Mesendoderm (in vitro differentiated cells): ENCODE measurements at regions not wholly inside any gene's neighbourhood (a gene's known extent, or its start where the extent isn't known, plus 50 kb on each side); places are given as distances from the start of the nearest gene placed in this dataset.

Experiments used
- DNase-seq: peaks from one replicate; pipeline ENCODE4 v3.0.0; 2013
- H2AK5ac ChIP-seq: 2 replicates; pipeline ENCODE4 v1.6.1; 2013; ENCODE audit warnings: low read length, inconsistent platforms
- H2BK120ac ChIP-seq: 2 replicates; pipeline ENCODE4 v1.6.1; 2013; ENCODE audit warnings: low read depth, mild to moderate bottlenecking, low read length, moderate library complexity, mixed read lengths
- H2BK15ac ChIP-seq: replicated peaks from 2 replicates; pipeline ENCODE4 v1.6.1; 2013; ENCODE audit warnings: low read depth, mild to moderate bottlenecking, moderate library complexity
- H2BK5ac ChIP-seq: 2 replicates; pipeline ENCODE4 v1.6.1; 2013; ENCODE audit warnings: low read length, inconsistent platforms
- H3K18ac ChIP-seq: 2 replicates; pipeline ENCODE4 v1.6.1; 2013; ENCODE audit warnings: mild to moderate bottlenecking, low read length, mixed read lengths
- H3K23ac ChIP-seq: one replicate; pipeline ENCODE4 v1.6.1; 2013; ENCODE audit warnings: low read length
- H3K27ac ChIP-seq: 2 replicates; pipeline ENCODE4 v1.5.1; 2013; ENCODE audit warnings: low read depth, mild to moderate bottlenecking, inconsistent platforms, low read length, moderate library complexity
- H3K27me3 ChIP-seq: 2 replicates; pipeline ENCODE4 v1.6.1; 2013; ENCODE audit warnings: low read length, control low read depth, mild to moderate bottlenecking, inconsistent platforms; ENCODE audit not compliant: insufficient read depth, poor library complexity
- H3K36me3 ChIP-seq: 2 replicates; pipeline ENCODE4 v1.6.1; 2013; ENCODE audit warnings: low read length, inconsistent platforms; ENCODE audit not compliant: control insufficient read depth, insufficient read depth
- H3K4ac ChIP-seq: one replicate; pipeline ENCODE4 v1.6.1; 2013; ENCODE audit warnings: low read depth, mild to moderate bottlenecking, low read length, moderate library complexity
- H3K4me1 ChIP-seq: 2 replicates; pipeline ENCODE4 v1.6.1; 2013; ENCODE audit warnings: low read depth, low read length, inconsistent platforms; ENCODE audit not compliant: control insufficient read depth
- H3K4me2 ChIP-seq: 2 replicates; pipeline ENCODE4 v1.6.1; 2013; ENCODE audit warnings: low read length
- H3K4me3 ChIP-seq: 2 replicates; pipeline ENCODE4 v1.5.1; 2013; ENCODE audit warnings: mild to moderate bottlenecking, low read length
- H3K56ac ChIP-seq: one replicate; pipeline ENCODE4 v1.6.1; 2013; ENCODE audit warnings: low read length
- H3K79me1 ChIP-seq: 2 replicates; pipeline ENCODE4 v1.6.1; 2013; ENCODE audit warnings: low read length, inconsistent platforms
- H3K79me2 ChIP-seq: 2 replicates; pipeline ENCODE4 v1.6.1; 2013; ENCODE audit warnings: mild to moderate bottlenecking, low read length; ENCODE audit not compliant: control insufficient read depth, insufficient read depth
- H3K9ac ChIP-seq: 2 replicates; pipeline ENCODE4 v1.6.1; 2013; ENCODE audit warnings: low read length, inconsistent platforms
- H4K5ac ChIP-seq: one replicate; pipeline ENCODE4 v1.6.1; 2013; ENCODE audit warnings: low read length
- H4K8ac ChIP-seq: one replicate; pipeline ENCODE4 v1.6.1; 2013; ENCODE audit warnings: low read depth, mild to moderate bottlenecking, control low read depth, low read length, moderate library complexity
- WGBS: extraction: QIAGEN DNeasy Blood & Tissue Kit; methylation state at CpG from one replicate; pipeline ENCODE4 v1.1.7; 2013; ENCODE audit warnings: low lambda C conversion rate, missing lambda C conversion rate; ENCODE audit not compliant: insufficient coverage; ENCODE audit errors: extremely low coverage; 5-methylcytosine and 5-hydroxymethylcytosine counted together

- Histone ChIP-seq H2AK5ac (no peak overlapping the region), H4K8ac (no peak overlapping the region), H3K9ac (no peak overlapping the region), H2BK15ac (no peak overlapping the region), H3K4me3 (no peak overlapping the region), H3K79me2 (no peaks in the 10 kb centered on the region), H2BK120ac (no peak overlapping the region), H2BK5ac (no peak overlapping the region), H3K4me2 (no peak overlapping the region), H3K18ac (no peak overlapping the region), H3K27me3 (no peaks in the 10 kb centered on the region), H3K36me3 (no peaks in the 10 kb centered on the region), H3K4me1 (no peaks in the 10 kb centered on the region), H4K5ac (no peak overlapping the region), H3K27ac (no peak overlapping the region), H3K56ac (no peak overlapping the region), H3K79me1 (no peaks in the 10 kb centered on the region), H3K23ac (no peak overlapping the region), H3K4ac (no peak overlapping the region)
- no peak for DNase-seq
- no CpG with 5 or more reads among the region's 2 CpGs for WGBS
These were observed 239.6 kb downstream of the GBA3 start for GRCh38 chr4:22932326-22932725.

DNA sequence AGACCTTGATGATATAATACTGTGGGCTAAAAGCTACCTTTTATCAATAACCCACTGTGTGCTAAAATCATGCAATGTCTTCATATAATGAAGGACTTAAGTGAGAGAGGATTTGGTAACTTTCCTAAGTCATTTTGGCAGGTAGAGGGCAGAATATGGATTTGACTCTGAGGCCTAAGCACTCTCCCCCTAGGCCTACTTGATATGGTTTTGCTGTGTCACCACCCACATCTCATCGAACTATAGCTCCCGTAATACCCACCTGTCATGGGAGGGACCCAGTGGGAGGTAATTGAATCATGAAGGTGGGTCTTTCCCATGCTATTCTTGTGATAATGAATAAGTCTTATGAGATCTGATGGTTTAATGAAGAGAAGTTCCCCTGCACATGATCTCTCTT lies 229.7 kb downstream of the GBA3 start:
- H3K4me2 ChIP-seq, result no peak overlapping the region
- no peak overlapping the region for H3K56ac ChIP-seq
- WGBS, result no CpG with 5 or more reads among the region's 2 CpGs
- no peaks in the 10 kb centered on the region for H3K79me2 ChIP-seq
- H3K4me3 ChIP-seq, result no peak overlapping the region
- H3K27ac ChIP-seq, result no peak overlapping the region
- H3K4me1 ChIP-seq, result no peaks in the 10 kb centered on the region
- H2AK5ac ChIP-seq, result no peak overlapping the region
- no peak overlapping the region for H3K23ac ChIP-seq
- no peak overlapping the region for H2BK5ac ChIP-seq
- H3K36me3 ChIP-seq, result no peaks in the 10 kb centered on the region
- H3K4ac ChIP-seq, result no peak overlapping the region
- no peaks in the 10 kb centered on the region for H3K79me1 ChIP-seq
- no peak overlapping the region for H4K5ac ChIP-seq
- no peak overlapping the region for H3K18ac ChIP-seq
- no peak overlapping the region for H3K9ac ChIP-seq
- H3K27me3 ChIP-seq, result no peaks in the 10 kb centered on the region
- no peak overlapping the region for H2BK15ac ChIP-seq
- H4K8ac ChIP-seq, result no peak overlapping the region
- no peak for DNase-seq
- no peak overlapping the region for H2BK120ac ChIP-seq

DNA sequence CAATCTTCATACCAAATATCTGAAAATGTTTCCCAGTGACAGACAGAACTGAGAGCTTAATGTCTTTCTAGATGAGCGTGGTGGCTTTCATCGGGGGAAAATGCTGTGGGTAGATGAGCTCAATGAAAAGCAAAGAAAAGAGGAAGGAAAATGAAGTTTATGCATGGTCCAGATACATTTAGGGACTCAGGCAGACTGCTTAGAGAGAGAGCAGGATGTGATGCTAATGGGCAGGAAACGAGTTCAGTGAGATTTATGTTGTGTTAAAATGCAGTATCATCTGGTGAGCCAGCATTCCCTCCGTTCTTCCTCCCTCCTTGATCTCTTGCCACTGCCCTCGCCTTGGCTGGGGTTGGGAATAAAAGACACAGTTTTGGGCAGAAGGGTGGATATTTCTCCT lies 229.2 kb downstream of the GBA3 start:
- no peak overlapping the region for H2BK120ac ChIP-seq
- no peak overlapping the region for H4K8ac ChIP-seq
- H4K5ac ChIP-seq, result no peak overlapping the region
- no peak overlapping the region for H3K4me3 ChIP-seq
- no peaks in the 10 kb centered on the region for H3K79me1 ChIP-seq
- H3K23ac ChIP-seq, result no peak overlapping the region
- no peak overlapping the region for H2BK15ac ChIP-seq
- no peaks in the 10 kb centered on the region for H3K36me3 ChIP-seq
- H2AK5ac ChIP-seq, result no peak overlapping the region
- no peak overlapping the region for H2BK5ac ChIP-seq
- no CpG with 5 or more reads among the region's 5 CpGs for WGBS
- H3K56ac ChIP-seq, result no peak overlapping the region
- DNase-seq, result no peak
- H3K79me2 ChIP-seq, result no peaks in the 10 kb centered on the region
- H3K18ac ChIP-seq, result no peak overlapping the region
- H3K27me3 ChIP-seq, result no peaks in the 10 kb centered on the region
- no peak overlapping the region for H3K4me2 ChIP-seq
- H3K27ac ChIP-seq, result no peak overlapping the region
- no peaks in the 10 kb centered on the region for H3K4me1 ChIP-seq
- H3K4ac ChIP-seq, result no peak overlapping the region
- no peak overlapping the region for H3K9ac ChIP-seq

- Histone ChIP-seq H3K18ac (no peak overlapping the region), H3K9ac (no peak overlapping the region), H3K27me3 (no peaks in the 10 kb centered on the region), H3K4ac (no peak overlapping the region), H2AK5ac (no peak overlapping the region), H2BK120ac (no peak overlapping the region), H4K8ac (no peak overlapping the region), H3K27ac (no peak overlapping the region), H2BK5ac (no peak overlapping the region), H2BK15ac (no peak overlapping the region), H3K4me1 (no peaks in the 10 kb centered on the region), H3K36me3 (no peaks in the 10 kb centered on the region), H3K56ac (no peak overlapping the region), H3K79me1 (no peaks in the 10 kb centered on the region), H3K4me3 (no peak overlapping the region), H4K5ac (no peak overlapping the region), H3K23ac (no peak overlapping the region), H3K79me2 (no peaks in the 10 kb centered on the region), H3K4me2 (no peak overlapping the region)
- no peak for DNase-seq
These were observed 218.5 kb downstream of the GBA3 start for GRCh38 chr4:22911285-22911684.

DNA sequence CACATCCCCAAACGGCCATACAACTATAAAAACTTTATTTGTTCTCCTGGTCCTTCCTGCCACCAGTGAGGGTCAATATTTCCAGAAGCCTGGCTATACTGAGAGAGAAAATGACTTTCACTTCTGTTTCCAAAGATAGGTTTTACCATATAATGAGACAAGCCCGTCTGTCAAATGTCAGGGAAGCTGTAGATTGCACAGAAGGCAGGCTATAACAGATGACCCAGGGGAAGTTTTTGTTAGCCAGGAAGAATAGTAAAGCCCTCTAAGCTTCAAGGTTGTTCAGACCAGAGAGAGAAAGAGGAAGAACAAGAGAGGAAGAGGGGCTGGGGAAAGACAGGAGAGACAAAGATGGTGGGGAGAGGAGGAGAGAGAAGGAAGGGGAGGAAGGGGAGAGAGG lies 217.5 kb downstream of the GBA3 start:
- H3K27me3 ChIP-seq, result no peaks in the 10 kb centered on the region
- no peak overlapping the region for H2BK5ac ChIP-seq
- H3K4me3 ChIP-seq, result no peak overlapping the region
- H4K5ac ChIP-seq, result no peak overlapping the region
- H3K27ac ChIP-seq, result no peak overlapping the region
- no peak overlapping the region for H2BK120ac ChIP-seq
- WGBS, result no CpG with 5 or more reads among the region's 2 CpGs
- H3K56ac ChIP-seq, result no peak overlapping the region
- no peak overlapping the region for H2AK5ac ChIP-seq
- no peak overlapping the region for H3K9ac ChIP-seq
- H2BK15ac ChIP-seq, result no peak overlapping the region
- no peaks in the 10 kb centered on the region for H3K4me1 ChIP-seq
- H3K23ac ChIP-seq, result no peak overlapping the region
- DNase-seq, result no peak
- H3K4me2 ChIP-seq, result no peak overlapping the region
- no peak overlapping the region for H3K4ac ChIP-seq
- no peak overlapping the region for H3K18ac ChIP-seq
- H3K79me1 ChIP-seq, result no peaks in the 10 kb centered on the region
- no peaks in the 10 kb centered on the region for H3K36me3 ChIP-seq
- no peak overlapping the region for H4K8ac ChIP-seq
- no peaks in the 10 kb centered on the region for H3K79me2 ChIP-seq

GRCh38 chr4:22906045-22906444 lies 213.3 kb downstream of the GBA3 start:
- no peaks in the 10 kb centered on the region for H3K4me1 ChIP-seq
- H3K9ac ChIP-seq, result no peak overlapping the region
- H2BK120ac ChIP-seq, result no peak overlapping the region
- no peak overlapping the region for H4K8ac ChIP-seq
- H3K56ac ChIP-seq, result no peak overlapping the region
- H2AK5ac ChIP-seq, result no peak overlapping the region
- no peak for DNase-seq
- H3K27me3 ChIP-seq, result no peaks in the 10 kb centered on the region
- H3K79me2 ChIP-seq, result no peaks in the 10 kb centered on the region
- H3K27ac ChIP-seq, result no peak overlapping the region
- no peak overlapping the region for H3K4ac ChIP-seq
- H3K4me2 ChIP-seq, result no peak overlapping the region
- no peak overlapping the region for H3K4me3 ChIP-seq
- no peak overlapping the region for H3K18ac ChIP-seq
- no peaks in the 10 kb centered on the region for H3K36me3 ChIP-seq
- no peaks in the 10 kb centered on the region for H3K79me1 ChIP-seq
- no peak overlapping the region for H3K23ac ChIP-seq
- no peak overlapping the region for H2BK15ac ChIP-seq
- no peak overlapping the region for H2BK5ac ChIP-seq
- no CpG with 5 or more reads among the region's 2 CpGs for WGBS
- H4K5ac ChIP-seq, result no peak overlapping the region
